Right ventricle myocardium inferior (tissue), 1 donor: ENCODE measurements at regions not wholly inside any gene's neighbourhood (a gene's known extent, or its start where the extent isn't known, plus 50 kb on each side); places are given as distances from the start of the nearest gene placed in this dataset.

Experiments used
- ATAC-seq: fragments of 200-7000 bp; cut with Tn5 transposase; one replicate; pipeline ENCODE4 v1.9.1; 2020; ENCODE audit warnings: mild to moderate bottlenecking, moderate library complexity
- DNase-seq: peaks from one replicate; pipeline ENCODE4 v3.0.0; 2021; ENCODE audit errors: missing footprints
- intact Hi-C: fragments of 100-400 bp; cut with DNase I; formaldehyde crosslinking; loops from one replicate; pipeline ENCODE4 v1.11.0; 2022
- donor health status: DM: no; HTN: yes; CAD: no; lungs with severe emphysema.

- ATAC-seq, result no peak
- DNase-seq, result no peak
- intact Hi-C loops, result no loop called here
Measured at GRCh38 chr1:242764161-242764560, 239.7 kb upstream of the PLD5 start.

GRCh38 chr1:242761556-242761955, 237.1 kb upstream of the PLD5 start:
- ATAC-seq (no peak), DNase-seq (no peak)
- intact Hi-C loops, result no loop called here

- no peak for ATAC-seq
- intact Hi-C loops, result no loop called here
- no peak for DNase-seq
Measured at GRCh38 chr1:242754926-242755325, 230.4 kb upstream of the PLD5 start.

DNA sequence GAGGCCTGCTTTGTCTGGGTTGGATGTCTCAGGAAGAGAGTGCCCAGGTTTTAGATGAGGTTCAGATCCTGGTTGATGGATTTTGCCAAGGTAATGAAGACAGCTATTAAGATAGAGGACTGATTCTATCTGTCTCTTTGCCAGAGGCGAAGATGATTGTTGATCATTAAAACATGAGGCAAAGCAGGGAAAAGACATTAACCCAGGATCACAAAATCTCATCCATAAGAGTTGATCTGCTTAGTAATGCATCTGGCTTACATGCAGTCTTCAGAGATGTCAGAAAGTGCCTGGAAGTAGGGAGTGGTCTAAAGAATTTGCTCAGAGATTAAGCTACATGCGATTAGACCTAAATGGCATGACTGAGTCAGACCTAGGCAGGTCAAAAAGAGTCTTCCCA, 229.6 kb upstream of the PLD5 start:
- intact Hi-C loops, result no loop called here
- no peak for ATAC-seq

GRCh38 chr1:242747233-242747632, 222.7 kb upstream of the PLD5 start:
- no peak for ATAC-seq
- DNase-seq, result no peak
- intact Hi-C loops, result no loop called here

More for the DNA sequence above, 229.6 kb upstream of the PLD5 start:
- no peak for DNase-seq

DNA sequence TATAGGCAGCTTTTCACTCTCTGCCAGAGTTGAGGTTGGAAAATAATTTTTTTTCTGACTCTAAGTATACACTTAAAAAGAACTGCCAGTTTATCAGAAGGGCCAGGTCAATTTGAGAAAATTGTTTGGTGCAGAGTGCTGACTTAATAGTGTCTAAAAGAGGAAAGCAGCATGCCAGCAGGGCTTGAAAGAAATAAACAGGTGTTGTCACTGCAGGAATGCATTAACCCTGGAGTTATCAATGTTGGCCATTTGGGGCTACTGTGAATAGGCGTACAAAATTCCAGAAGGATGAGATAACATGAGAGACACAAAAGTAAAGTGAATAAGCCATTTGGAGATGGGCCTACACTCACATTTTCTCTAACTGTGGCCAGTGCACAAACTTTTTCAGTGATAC, 220.6 kb upstream of the PLD5 start:
- intact Hi-C loops, result no loop called here
- no peak for DNase-seq
- no peak for ATAC-seq

DNA sequence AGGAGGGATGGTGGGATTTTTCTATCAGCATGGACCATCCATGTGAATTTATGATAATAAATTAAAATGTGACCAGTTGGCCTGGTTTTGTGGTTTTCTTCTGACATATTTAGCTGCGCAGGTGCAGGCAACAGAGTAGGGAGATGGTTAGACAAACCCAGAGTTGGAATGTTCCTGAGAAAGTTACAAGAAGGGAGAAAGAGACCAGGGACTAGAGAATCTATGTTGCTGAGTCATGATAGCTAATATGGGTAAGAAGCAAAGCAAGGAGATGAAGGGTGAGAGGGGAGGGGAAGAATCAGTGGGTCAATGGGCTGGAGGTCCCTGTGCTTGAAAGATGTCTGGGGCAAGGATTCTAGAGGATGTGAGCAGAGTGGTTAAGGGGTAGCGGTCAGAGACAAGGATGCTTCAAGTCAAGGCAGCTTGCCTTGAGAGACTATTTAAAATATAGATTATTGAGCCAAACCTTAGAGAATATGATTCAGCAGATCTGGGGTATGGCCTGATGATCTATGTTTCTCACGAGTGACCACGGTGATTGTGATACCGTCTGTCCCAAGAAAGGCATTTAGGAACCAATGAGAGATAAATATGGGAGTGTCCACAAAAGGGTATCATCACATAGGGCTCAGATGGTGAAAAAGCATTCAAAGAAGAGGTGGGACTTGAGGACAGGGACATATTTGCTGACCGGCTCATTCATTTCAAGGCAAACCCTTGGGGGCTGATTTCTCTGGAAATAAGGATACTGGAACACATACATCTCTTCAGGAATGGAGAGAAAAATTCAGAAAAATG, 219.7 kb upstream of the PLD5 start:
- intact Hi-C loops, result no loop called here
- ATAC-seq (no peak), DNase-seq (no peak)

GRCh38 chr1:242738702-242739645, 214.5 kb upstream of the PLD5 start:
- DNase-seq (no peak), ATAC-seq (no peak)
- intact Hi-C loops, result no loop called here

GRCh38 chr1:242736611-242737010, 212.1 kb upstream of the PLD5 start:
- ATAC-seq, result no peak
- intact Hi-C loops, result no loop called here
- DNase-seq, result no peak

DNA sequence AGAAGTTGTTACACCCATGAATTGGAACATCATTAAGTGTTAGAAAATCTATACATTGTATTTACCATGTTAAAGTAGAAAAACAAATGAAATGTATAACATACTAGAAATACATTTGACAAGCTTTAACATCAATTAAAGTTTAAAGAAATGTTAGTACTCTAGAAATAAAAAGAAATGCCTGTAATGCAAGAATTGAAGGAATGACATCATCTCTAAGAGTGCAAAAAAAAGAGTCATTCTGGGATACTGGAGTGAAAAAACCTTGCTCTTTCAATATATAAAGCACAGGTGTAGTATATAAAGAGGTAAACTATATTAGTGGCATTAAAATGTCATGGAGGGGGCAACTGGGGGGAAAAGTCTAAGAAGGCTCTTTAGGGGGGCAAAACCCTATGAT, 210.8 kb upstream of the PLD5 start:
- intact Hi-C loops, result no loop called here
- DNase-seq, result no peak
- no peak for ATAC-seq

GRCh38 chr1:242731446-242731845, 206.9 kb upstream of the PLD5 start:
- intact Hi-C loops, result no loop called here
- no peak for DNase-seq
- no peak for ATAC-seq

GRCh38 chr1:242728696-242729095, 204.2 kb upstream of the PLD5 start:
- no peak for ATAC-seq
- intact Hi-C loops, result no loop called here
- DNase-seq, result no peak

GRCh38 chr1:242723044-242723716, 198.7 kb upstream of the PLD5 start:
- intact Hi-C loops, result no loop called here
- no peak for DNase-seq
- ATAC-seq, result peak; percentile 68

DNA sequence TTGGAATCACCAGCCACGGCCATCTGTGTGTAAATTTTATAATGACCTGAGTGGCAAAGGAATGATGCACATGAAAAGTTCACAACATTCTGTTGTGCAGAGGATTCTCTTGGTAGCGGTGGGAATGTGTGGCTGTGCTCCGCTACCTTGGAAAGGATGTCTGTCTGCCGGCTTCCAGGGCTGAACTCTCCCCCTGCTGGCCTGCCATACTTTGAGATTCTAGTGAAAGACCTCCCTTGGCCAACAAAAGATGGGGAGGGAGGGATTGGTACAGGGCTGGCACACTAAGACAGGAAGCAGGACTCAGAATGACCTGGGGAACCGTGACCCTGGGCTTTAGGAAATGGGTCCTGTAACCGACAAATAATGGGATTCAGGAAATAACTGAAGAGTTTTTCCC, 194.5 kb upstream of the PLD5 start:
- intact Hi-C loops, result no loop called here
- DNase-seq, result no peak
- no peak for ATAC-seq

DNA sequence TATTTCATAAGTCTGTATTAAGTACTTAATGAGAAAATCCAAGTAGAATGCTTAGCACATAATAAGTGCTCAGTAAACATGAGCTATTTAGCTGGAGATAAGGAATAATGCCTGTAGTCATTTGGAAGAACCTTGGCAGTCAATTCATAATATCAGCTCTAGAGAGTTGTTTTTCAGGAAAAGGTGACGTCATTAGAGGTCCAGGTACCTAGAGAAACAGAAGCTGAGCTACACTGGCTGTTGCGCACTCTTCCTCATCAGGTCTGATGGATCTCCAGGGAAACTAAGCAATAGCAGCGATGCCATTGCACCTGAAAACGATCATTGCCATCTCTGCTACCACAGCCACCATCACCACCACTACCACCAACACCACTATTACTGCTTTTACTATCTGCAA, 187.8 kb upstream of the PLD5 start:
- DNase-seq (no peak), ATAC-seq (no peak)
- intact Hi-C loops, result no loop called here

DNA sequence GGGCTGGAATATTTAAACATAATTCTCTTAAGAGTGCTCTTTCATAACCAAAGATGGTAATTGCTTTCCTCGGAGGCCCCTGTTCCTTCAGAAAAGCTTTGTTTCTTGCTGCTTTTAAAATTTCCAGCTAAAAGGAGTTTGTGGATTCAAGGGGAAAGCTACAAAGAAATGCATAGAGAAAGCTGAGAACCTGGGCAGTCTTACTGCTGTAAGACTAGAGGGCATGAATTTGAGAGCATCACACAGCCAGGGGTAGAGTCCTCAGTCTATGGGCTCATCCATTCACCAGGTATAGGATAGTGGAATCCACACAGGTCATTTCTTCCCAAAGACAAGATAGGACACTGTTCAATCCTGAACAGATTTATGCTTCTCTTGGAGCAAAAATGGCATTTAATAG, 186.3 kb upstream of the PLD5 start:
- intact Hi-C loops, result no loop called here
- DNase-seq (no peak), ATAC-seq (no peak)

- intact Hi-C loops, result no loop called here
- DNase-seq (no peak), ATAC-seq (no peak)
Measured at GRCh38 chr1:242710286-242710685, 185.8 kb upstream of the PLD5 start.

- intact Hi-C loops, result no loop called here
- ATAC-seq (no peak), DNase-seq (no peak)
Measured at GRCh38 chr1:242703467-242703866, 179.0 kb upstream of the PLD5 start.

- DNase-seq, result no peak
- intact Hi-C loops, result no loop called here
- no peak for ATAC-seq
Measured at GRCh38 chr1:242692988-242693387, 168.5 kb upstream of the PLD5 start.

DNA sequence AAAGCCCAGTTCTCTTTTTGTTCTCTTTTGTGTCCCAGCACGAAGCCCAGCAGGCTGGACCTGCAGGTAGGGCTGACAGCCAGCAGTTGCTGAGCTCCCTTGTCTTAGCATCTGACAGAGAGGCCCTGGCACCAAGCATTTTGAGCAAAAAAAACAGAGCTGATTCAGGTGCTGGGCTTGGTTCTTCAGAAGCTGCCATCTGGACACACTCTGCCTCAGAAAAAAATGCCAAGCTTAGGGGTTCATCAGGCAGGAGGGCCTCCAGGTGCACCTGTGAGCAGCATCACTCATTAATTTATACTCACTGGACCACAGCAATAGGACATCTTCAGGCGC, 167.1 kb upstream of the PLD5 start:
- ATAC-seq (no peak), DNase-seq (no peak)
- intact Hi-C loops, result no loop called here
